Ovary (tissue), 7 donors: ENCODE measurements at regions not wholly inside any gene's neighbourhood (a gene's known extent, or its start where the extent isn't known, plus 50 kb on each side); places are given as distances from the start of the nearest gene placed in this dataset.

Source experiments
- DNase-seq, 5 donors: peaks; one replicate each; pipeline ENCODE4 v3.0.0-alpha.2; 2019 to 2020
- H3K27ac ChIP-seq, 2 donors: fragments of 200-600 bp; one replicate each; pipeline versions ENCODE4 v1.5.1 to v1.8.0; 2019 to 2022
- H3K27me3 ChIP-seq: fragments of 200-600 bp; one replicate; pipeline ENCODE4 v1.8.0; 2022
- H3K36me3 ChIP-seq: fragments of 200-600 bp; sonication (generic); one replicate; pipeline ENCODE4 v1.5.1; 2019
- H3K4me1 ChIP-seq: one replicate; pipeline ENCODE4 v1.8.1; 2013; ENCODE audit warnings: mild to moderate bottlenecking, moderate library complexity; ENCODE audit not compliant: insufficient read depth
- H3K4me3 ChIP-seq: fragments of 200-600 bp; sonication (generic); one replicate; pipeline ENCODE4 v1.5.1; 2017
- H3K9me3 ChIP-seq, 2 donors: fragments of 200-600 bp in 1 of 2; sonication (generic) in 1 of 2; one replicate each; pipeline versions ENCODE4 v1.5.1 to v1.8.1; 2013 to 2019; ENCODE audit warnings: mild to moderate bottlenecking in 1 of 2, moderate library complexity in 1 of 2
- CTCF ChIP-seq, 3 donors: fragments of 450-650 bp in 2 of 3; fragments of 200-600 bp in 1 of 3; IDR thresholded peaks; one replicate each; pipeline versions ENCODE4 v1.5.1 to v1.8.0; 2016 to 2022; ENCODE audit warnings: antibody characterized with exemption in 3 of 3, mild to moderate bottlenecking in 1 of 3
- EP300 ChIP-seq: sonication (generic); formaldehyde crosslinking; IDR thresholded peaks from one replicate; pipeline ENCODE4 v1.6.1; 2017; ENCODE audit warnings: antibody characterized with exemption
- POLR2A ChIP-seq: fragments of 450-650 bp; IDR thresholded peaks from one replicate; pipeline ENCODE4 v1.6.1; 2017; ENCODE audit warnings: antibody characterized with exemption, mild to moderate bottlenecking, moderate library complexity
- WGBS, 3 donors: extraction: QIAGEN DNeasy Blood & Tissue Kit in 1 of 3; methylation state at CpG; one replicate each; pipeline versions ENCODE4 v1.1.5 to v1.1.7; 2013 to 2017; 5-methylcytosine and 5-hydroxymethylcytosine counted together
- intact Hi-C, 4 donors: fragments of 100-400 bp; cut with DNase I; formaldehyde crosslinking; loops; one replicate each; pipeline versions ENCODE4 v1.11.0 to v1.15.1; 2022 to 2023
- donor health status: DM: no; HTN: no; CAD: no; lungs with moderate emphysema.
- donor health status: DM: no; HTN: no; CAD: no.
- donor health status: Bipolar disorder and iron deficiency.
- donor health status: DM: no; HTN: no; CAD: no.
- donor health status: DM: yes; HTN: yes; CAD: no.

- 79 to 95% (median 81%) methylated on average over 1 of the region's 1 CpG for WGBS, 3 donors
- DNase-seq, result no peak
- no peaks in the 10 kb centered on the region for H3K4me1 ChIP-seq
- no peaks in the 10 kb centered on the region for H3K9me3 ChIP-seq
- H3K27me3 ChIP-seq, result no peaks in the 10 kb centered on the region
- TF ChIP-seq POLR2A (no peak), CTCF (IDR thresholded peaks at IDR 0.05) (no peak), EP300 (no peak)
- no peaks in the 10 kb centered on the region for H3K36me3 ChIP-seq
- intact Hi-C loops, result no loop called here
- no peak overlapping the region for H3K27ac ChIP-seq
- no peak overlapping the region for H3K4me3 ChIP-seq
These were observed 1317.4 kb upstream of the TMEM132C start for GRCh38 chr12:126949558-126949957.

- no peak overlapping the region for H3K4me3 ChIP-seq
- no peak for DNase-seq
- no peak for TF ChIP-seq EP300
- TF ChIP-seq POLR2A, result no peak
- no peak for TF ChIP-seq CTCF (IDR thresholded peaks at IDR 0.05)
- intact Hi-C loops, result no loop called here
- H3K36me3 ChIP-seq, result no peaks in the 10 kb centered on the region
- H3K27ac ChIP-seq, result no peak overlapping the region
- no peaks in the 10 kb centered on the region for H3K9me3 ChIP-seq
- WGBS, 3 donors, result 79 to 81% (median 80%) methylated on average over 6 of the region's 6 CpGs
- H3K27me3 ChIP-seq, result no peaks in the 10 kb centered on the region
- no peaks in the 10 kb centered on the region for H3K4me1 ChIP-seq
These were observed 1316.7 kb upstream of the TMEM132C start for GRCh38 chr12:126950266-126950665.

- no peaks in the 10 kb centered on the region for H3K9me3 ChIP-seq
- H3K36me3 ChIP-seq, result no peaks in the 10 kb centered on the region
- intact Hi-C loops, result no loop called here
- H3K4me3 ChIP-seq, result no peak overlapping the region
- WGBS, 3 donors, result 18 to 32% (median 20%) methylated on average over 8 of the region's 8 CpGs
- no peaks in the 10 kb centered on the region for H3K4me1 ChIP-seq
- TF ChIP-seq EP300 (no peak), POLR2A (no peak), CTCF (IDR thresholded peaks at IDR 0.05) (no peak)
- DNase-seq, result no peak
- no peak overlapping the region for H3K27ac ChIP-seq
- H3K27me3 ChIP-seq, result no peaks in the 10 kb centered on the region
These were observed 1314.6 kb upstream of the TMEM132C start for GRCh38 chr12:126952096-126953007.

- intact Hi-C loops, result no loop called here
- Histone ChIP-seq H3K4me3 (no peak overlapping the region), H3K4me1 (no peaks in the 10 kb centered on the region), H3K27ac (no peak overlapping the region), H3K27me3 (no peaks in the 10 kb centered on the region), H3K36me3 (no peaks in the 10 kb centered on the region), H3K9me3 (no peaks in the 10 kb centered on the region)
- DNase-seq, result no peak
- TF ChIP-seq EP300 (no peak), CTCF (IDR thresholded peaks at IDR 0.05) (no peak), POLR2A (no peak)
- 76 to 83% (median 79%) methylated on average over 7 of the region's 7 CpGs for WGBS, 3 donors
These were observed 1313.5 kb upstream of the TMEM132C start for GRCh38 chr12:126953365-126953889.
